ENCODE measurements at regions not wholly inside any gene's neighbourhood (a gene's known extent, or its start where the extent isn't known, plus 50 kb on each side); places are given as distances from the start of the nearest gene placed in this dataset.

DNA sequence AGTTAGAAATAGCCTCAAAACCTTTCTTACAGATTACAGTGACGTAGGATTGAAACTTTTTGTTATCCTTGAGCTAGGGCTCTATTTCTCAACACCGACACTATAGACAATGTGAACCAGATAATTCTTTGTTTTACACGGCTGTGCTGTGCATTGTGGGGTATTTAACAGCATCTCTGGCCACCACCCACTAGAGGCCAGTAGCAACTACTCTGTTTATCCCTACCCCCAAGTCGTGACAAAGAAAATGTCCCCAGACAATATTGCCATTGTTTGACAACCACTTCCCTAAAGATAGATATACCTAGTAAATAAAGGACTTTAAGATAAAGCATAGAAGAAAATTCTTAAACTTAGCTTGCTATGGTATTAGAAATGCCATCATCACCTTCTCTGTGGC lies 359.6 kb downstream of the ARL4A start:
- no peak for DNase-seq

DNA sequence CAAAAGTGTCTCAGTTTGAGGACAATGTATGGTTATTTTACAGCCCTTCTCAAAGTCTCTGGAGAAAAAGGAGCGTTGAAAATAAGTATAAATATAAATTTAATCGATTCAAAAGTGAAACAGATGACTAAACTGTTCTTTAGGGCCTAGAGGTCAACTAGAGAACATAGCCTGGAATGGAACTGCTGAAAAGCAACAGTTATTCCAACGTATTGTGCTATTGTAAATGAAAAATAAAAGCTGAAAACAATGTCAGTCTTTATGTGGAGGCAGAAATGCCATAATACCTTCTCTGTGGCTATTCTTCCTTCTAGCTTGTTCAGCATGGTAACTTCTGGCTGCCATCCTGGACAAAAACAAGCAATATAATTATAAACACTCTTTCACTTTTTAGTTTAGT lies 362.5 kb downstream of the ARL4A start:
- no peak for DNase-seq

DNA sequence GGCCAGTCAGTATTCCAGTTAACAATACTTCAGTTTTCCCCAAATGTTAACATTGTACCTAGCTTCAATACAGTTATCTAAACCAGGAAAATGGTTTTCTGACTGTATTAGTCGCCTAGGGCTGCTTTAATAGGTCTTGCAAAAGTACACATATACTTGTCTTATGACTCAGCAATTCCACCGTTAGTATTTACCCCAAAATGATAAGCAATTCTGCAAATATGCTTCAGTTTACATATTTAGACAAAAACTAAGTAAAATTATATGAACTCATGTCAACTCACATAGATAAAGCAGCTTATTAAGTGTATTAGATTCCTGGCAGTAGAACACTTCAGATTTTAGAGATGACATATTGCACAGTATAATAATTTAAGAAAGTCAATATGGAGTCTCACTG lies 363.3 kb downstream of the ARL4A start:
- DNase-seq: no peak

DNA sequence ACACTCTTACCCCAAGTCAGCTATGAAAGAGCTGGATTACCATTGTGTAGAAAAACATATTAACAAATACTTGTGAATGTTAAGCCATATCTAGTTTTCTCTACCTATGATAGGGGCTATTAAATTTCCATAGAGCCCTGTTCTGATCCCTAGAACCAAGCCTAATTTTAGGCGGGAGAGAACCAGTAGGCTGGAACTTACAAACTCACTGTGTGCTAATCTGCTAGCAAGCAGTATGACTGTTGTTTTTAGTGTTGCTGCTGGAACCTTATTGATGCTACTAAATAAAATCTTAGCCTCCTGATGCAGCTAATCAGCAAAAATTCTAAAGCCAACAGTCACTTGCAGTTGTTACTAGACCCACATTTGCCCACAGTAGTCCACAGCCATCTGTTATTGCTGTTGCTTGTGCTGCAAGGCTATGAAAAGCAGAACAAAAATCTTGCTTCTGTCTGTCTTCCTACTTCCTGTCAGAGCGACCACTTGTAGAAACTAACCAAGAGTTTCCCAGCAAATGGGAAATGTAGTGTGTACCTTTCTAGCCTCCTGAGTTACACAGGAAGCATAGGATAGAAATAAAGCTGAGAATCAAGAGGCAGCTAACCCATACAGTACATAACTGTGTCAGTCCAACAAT lies 368.4 kb downstream of the ARL4A start:
- no peak for DNase-seq

DNA sequence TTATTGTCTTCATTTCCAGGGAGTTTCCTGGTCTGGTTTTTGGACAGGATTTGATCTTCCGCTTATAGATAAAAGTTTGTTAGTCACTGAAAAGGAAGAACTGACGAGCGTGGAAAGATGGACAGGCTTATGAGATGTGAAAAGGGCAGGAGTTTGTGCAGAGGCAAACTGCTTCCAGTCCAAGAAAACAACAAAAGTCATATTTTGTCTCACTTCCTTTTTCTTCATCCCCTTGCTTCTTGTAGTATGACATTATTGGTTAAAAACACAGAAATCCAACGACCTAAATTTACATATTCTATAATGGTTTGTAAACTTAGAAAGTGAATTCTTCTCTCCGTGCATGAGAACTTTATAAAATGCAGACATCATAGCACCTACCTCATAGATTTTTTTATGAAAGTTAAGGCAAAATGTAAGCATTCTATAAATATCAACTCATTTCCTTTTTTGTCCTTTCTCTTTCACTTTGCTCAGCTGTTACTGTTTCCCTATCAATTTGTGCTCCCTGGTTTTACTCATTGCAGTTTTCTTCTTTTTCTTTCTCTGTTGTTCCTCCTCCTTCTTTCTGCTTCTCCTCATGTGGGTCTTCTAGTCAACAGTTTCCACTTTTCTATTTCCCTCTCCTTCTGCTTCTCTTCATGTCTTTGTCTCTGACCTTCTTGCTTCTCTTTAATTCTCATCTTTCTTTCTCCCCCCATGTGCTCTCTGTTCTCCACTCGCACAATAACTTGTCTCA lies 370.2 kb downstream of the ARL4A start:
- DNase-seq: no peak

DNA sequence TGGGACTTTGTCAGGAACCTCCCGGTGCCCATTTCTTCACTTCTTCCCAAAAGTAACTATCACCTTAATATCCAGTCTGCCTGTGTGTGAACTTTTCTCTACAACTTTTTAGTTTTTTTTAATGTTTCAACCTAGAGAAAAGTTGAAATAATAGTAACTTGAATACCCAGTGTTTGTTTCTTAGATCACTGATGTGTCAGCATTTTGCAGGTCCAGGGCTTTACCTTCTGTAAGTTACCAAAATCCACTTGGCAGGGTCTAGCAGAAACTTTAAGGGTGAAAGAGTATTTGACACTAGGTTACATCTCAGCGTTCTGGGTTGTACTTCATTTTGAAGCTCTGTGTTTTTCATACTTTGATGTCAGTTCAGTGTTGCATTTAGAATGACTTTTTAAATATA lies 372.7 kb downstream of the ARL4A start:
- no peak for DNase-seq

DNA sequence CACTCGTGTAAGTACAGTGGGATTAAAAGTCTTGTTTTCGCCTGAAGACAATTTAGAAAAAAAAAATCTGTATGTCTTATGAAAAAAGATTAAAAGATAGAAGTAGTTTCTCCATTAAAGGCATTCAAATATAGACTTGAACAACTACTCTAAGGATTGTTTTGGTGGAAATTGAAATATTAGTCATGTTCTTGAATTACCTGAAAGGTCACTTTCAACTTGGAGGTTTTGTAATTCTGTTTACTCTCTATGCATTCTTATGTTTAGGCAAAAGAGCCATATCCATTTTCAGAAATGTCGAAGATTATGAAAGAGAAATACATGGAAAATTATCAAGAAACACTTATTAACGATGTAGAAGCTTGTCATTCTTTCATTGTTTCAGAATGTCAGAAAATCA lies 373.7 kb downstream of the ARL4A start:
- no peak for DNase-seq

DNA sequence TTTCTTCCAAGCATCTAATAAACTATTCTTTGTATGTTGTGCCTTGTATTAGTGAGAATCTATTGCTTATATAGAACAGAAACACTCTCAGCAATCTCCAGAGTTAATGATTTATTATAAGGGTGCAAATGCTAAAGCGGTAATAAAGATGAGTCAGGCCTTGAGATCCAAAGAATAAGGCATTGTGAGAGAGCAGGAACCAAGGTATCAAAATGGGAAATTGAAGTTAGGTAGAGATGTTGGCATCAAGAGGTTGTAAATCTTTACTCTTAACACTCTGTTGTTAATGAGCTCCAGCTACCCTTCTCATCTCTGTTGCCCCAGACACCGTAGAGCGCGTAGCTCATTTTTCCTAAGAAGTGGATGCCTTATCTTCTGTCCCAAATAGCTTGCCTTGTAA lies 375.2 kb downstream of the ARL4A start:
- no peak for DNase-seq

DNA sequence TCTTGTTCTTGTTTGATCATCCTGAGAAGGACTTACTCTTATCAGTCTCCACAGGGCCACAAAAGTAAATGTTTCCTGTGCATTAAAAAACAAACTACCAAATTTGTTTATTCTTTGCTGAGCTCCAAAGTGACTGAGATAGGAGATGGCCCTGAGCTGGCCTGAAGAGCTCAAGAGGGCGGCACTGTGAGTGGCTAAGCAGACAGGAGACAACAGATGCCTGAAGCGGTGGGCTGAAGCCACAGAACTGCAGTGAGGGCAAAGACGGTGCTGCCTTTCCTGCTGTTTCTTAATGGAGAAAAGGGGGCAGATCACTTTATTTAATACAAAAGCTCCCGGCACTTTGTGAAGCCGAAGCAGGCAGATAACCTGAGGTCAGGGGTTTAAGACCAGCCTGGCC lies 379.6 kb downstream of the ARL4A start:
- DNase-seq: no peak

DNA sequence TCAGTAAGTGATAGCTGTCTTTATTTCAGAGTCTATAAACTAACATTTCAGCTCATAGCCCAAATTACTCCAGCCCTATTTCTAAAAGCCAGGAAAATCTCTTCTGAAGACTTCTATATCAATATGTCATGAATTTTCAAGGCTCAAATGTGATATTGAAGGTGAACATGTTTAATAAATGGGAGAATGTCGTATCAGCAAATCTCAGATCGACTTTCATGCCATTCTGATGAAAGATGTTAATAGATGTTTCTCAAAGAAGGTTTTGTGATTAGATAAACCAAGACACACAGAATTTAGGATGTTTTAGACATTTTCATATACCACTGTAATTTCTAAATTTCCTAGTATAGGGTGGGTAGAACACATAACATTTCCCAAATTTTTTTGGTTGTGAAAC lies 380.6 kb downstream of the ARL4A start:
- no peak for DNase-seq

DNA sequence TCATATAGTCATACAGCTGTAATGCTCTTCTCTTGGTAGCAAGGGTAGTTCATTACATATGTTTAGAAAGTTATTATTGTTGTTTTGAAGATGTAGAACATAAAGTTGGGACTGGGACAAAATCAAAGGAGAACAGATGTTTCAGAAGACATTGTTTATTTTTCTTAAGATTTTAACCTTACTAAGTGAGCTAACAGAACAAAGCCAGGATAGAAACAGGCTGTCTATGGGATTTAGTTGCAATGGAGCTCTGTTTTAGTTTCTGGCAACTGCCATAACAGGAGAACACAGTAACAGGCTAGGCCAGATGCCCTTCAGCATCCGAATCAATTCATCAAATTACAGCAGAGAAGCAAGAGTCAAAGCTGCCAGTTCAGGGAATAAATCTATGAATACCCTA lies 382.4 kb downstream of the ARL4A start:
- no peak for DNase-seq

DNA sequence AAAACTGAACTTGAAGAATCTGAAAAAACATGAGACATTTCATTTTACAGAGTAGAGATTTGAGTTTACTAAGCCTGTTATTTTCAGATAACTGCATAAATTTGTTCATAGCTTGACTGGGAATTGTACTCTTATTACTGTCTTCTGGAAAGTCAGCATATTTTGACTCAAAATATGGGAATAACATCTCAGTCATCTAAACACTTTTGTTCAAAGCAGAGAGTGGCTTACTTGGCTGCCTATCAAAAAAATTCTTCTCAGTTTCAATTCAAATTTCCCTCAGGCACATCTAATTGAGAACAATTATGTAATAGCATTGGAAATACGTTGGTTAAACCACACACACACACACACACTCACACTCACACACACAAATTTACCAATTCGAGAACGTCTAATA lies 384.6 kb downstream of the ARL4A start:
- no peak for DNase-seq

DNA sequence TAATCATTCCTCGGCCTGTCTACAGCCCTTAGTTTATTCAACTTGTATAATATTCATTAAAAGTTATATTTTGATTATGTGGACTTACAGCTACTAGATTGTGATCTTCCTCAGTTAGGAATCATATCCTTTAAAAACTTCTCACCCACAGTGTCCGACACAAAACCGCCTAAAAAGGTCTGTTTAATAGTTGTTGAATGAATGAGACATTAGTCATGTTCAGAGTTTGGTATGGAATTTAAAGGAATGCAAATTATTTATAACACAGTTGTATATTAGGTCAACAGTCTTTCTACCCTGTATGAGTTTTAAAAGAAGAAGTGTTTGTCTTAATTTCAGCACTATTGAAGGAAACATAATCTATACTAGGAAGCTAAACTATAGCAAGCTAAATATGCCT lies 390.0 kb downstream of the ARL4A start:
- no peak for DNase-seq

DNA sequence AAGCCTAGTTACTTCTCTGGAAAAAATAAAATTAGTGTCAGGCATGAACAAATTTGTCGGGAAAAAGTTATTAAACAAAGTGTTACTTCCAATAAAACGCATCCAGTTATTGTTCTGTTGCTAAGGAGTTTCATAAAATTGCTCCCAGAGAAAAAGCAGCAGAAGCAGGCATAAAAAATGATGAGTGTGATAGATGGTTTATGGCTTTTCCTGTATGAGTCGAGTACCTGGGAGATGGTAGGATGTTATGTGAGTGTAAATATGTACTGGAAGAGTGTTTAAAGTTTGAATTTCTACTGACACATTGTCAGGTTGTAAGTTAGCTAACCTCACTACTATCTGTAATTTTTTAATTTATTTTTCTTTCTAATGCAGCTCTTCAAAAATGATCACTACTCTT lies 390.7 kb downstream of the ARL4A start:
- no peak for DNase-seq

DNA sequence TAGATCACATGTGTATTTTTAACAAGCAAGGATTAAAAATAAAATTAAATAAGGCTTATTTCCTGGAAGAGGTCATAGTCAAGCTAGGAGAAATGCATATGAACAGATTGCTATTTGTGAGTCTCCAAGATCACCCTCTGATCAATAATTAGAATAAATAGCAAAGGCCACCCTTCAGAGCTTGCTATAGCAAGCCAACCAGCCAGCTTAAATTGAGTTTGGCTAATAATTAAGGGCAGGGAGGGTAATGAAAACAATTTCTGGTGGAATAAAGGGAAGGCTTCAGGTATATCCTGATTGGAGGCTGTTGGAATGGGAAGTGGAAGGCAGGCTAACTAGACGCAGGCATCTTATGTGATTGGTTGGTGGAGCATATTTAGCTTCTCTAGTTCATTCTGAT lies 403.5 kb downstream of the ARL4A start:
- DNase-seq: no peak

DNA sequence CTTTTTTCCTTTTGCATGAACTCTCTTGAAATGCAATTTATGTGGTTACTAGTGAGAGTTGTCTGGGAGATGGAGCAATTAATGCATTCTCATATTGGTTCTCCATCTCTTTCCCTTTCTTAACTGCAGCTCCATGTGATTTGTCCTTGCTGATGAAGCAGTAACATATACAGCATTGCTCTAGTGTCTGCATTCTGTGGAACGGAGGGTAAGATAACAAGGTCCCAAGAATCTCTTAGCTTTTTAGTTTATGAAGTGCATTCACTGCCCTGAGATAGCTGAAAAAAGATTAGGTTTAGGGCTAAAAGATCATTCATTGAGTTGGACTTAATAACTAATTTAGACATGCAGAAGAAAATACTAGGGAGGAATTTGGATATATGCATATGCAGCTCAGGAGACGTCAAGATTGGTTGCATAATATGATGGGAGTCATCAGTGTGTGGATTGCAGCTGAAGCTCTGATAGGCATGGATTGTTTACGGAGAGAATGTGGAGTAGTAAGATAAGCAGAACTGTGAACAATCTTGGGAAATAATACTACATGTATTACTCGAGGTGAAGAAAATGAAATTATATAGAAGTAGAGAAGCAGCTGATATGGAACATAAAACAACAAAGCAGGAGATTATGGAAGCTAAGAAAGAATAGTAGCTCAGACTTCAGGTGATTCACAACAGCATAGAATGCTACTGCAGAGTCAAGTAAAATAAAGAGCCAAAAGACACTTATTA lies 404.7 kb downstream of the ARL4A start:
- no peak for DNase-seq

DNA sequence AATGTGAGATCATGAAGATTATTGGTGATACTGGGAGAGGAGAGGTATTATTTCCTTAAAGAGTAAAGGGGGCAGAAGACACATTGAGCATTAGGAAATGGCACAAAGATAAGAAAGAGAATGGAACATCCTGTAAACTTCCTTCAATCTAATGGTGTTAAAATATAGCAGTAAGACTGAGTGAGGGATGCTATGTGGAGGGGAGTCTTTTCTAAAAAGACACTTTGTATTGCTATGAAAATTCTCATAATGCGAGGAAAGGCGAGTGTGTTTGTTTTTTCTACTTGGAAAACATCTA lies 405.2 kb downstream of the ARL4A start:
- no peak for DNase-seq

DNA sequence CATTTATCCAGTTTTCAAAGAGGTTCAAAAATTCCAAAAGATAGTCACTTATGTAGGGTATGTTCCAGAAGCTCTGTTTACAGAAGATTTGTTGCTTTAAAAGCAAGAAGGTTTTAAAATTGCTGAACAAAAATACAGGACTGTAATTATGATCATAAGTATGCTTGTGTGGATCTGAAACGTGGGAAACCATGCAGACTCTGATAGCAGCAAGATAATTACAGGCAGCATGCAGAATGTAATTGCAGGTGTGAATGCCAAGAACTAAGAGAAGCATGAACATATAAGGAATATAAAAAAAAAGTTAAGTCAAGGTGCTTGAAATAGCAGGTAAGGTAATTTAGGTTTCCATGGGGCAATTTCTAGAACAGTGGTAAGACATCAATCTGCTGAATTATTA lies 405.7 kb downstream of the ARL4A start:
- DNase-seq: no peak

DNA sequence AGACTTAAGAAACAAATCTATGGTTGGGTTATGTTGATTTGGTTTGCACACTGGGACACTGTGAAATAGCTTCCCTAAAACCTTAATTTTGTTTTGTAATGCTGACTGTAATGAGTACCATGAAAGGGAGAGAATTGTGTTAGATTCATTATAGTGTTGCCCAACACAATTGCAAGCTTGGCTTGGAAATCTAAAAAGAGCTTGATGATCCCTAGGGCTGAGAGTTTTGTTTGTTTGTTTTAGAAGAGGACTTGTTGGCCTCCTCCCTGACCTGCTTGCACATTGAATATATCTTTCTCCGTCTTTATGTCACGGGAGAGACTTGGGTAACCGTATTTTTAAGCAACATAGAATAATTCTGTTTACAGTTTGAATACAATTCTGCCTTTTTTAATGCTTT lies 410.1 kb downstream of the ARL4A start:
- no peak for DNase-seq

DNA sequence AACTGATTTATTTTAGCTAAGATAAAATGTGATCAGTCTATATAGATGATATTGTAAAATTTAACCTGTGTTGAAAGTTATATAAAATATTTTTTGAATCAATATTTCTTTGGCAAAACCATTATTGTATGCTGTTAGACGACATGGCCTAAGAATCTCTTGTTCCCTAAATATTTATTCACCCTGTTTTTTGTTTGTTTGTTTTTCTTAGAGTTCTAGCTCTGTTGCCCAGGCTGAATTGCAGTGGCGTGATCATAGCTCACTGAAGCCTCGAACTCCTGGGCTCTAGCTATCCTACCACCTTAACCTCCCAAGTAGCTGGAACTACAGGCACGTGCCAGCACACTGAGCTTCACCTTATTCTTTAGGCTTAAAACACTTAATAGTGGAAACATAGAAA lies 410.7 kb downstream of the ARL4A start:
- no peak for DNase-seq

DNA sequence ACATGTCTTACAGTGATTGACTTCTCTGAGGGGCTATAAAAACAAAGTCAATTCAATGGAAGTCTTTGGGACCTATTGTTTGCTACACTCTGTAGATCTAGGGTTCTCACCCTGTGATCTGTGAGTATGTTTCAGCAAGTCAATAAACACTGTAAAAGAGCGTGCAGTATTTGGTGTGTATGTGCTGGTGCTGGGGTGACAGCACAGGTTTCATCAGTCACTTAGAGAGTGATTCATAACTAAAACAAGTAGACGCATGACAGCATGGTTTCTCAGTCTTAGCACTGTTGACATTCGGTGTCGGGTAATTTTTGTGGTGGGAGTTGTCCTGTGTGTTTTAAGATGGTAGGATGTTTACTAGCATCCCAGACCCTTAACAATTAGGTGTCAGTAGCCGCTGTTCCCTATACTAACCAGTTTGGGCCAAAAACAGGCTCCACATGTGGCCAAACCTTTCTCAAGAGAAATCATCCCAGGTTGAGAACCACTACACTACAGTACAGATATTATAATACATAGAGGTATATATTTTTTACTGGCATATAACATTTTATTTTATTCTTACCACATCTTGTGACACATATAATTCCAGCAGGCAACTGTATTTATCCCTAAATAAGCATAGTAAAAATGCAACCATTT lies 411.8 kb downstream of the ARL4A start:
- no peak for DNase-seq

DNA sequence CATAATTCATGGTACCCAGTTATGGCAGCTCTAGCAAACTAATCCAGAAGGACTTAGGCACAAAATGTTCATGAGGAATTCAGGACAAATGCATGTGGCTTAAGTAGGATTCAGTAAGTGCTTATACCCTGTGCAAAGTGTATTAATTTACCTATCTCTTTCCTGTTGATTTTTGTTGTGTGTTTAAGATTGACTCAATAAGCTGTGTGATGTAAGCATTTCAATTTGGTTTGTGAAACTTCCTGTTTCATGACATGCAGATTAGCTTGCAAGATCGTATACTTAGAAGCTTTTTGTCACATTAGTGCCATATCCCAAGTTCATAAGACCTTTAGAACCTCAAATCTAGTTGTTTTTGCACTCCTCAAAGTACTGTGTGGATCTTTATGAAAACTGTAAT lies 416.7 kb downstream of the ARL4A start:
- no peak for DNase-seq

DNA sequence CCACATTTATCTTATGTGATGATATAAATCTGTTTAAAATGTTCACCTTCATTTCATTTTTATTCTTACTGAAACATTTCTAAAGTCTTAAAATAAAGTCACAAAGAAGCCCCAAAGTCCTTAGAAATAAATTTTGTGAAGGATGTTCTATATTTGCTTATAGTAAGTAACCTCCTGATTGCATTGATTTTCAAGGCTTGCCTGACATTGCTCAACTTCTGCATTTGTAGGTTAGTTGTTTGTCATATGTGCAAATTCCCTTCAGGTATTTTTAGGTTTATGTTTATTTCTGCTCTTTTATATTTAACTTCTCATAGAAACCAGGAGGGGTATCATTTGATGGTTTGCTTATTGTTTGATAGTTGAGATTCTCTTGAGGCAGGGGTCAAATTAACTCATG lies 417.8 kb downstream of the ARL4A start:
- DNase-seq: no peak

DNA sequence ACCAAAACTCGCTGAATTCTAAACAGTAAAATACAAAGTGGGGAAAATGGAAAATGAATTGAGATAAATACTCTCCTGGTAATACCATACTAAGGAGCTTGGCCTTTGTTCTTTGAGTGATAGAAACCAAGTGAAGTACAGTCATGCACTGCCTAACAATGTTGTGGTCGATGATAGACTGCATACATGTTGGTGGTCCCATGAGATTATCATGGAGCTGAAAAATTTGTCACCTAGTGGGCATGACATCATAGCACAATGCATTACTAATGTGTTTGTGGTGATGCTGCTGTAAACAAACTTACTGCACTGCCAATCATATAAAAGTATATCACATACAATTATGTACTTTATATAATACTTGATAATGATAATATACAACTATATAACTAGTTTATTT lies 419.1 kb downstream of the ARL4A start:
- no peak for DNase-seq

Data from NCI-H524 treated with DMSO at 0.1 percent for 48 hours (cell line).